Activated CD4-positive, alpha-beta T cell treated with anti-CD3 and anti-CD28 coated beads, Interleukin-2, amount 10 ng/mL, durations not matched to agents 24 days and 14 days (primary cell): ENCODE measurements at regions not wholly inside any gene's neighbourhood (a gene's known extent, or its start where the extent isn't known, plus 50 kb on each side); places are given as distances from the start of the nearest gene placed in this dataset.
"Not testable (repeated sequence)": the region's sequence is repeated elsewhere in the genome, so short reads cannot be mapped to it uniquely, and the experiment has no call there.

ENCODE experiments used
- DNase-seq: peaks from one replicate; pipeline ENCODE4 v3.0.0; 2022
- H3K27ac Mint-ChIP-seq: one replicate; pipeline ENCODE4 v1.8.0; 2022; ENCODE audit warnings: mild to moderate bottlenecking, mixed read lengths
- H3K27me3 Mint-ChIP-seq: one replicate; pipeline ENCODE4 v1.8.0; 2022; ENCODE audit warnings: mixed read lengths
- H3K36me3 Mint-ChIP-seq: one replicate; pipeline ENCODE4 v1.8.0; 2022; ENCODE audit warnings: low read depth, mild to moderate bottlenecking, mixed read lengths
- H3K4me1 Mint-ChIP-seq: one replicate; pipeline ENCODE4 v1.8.0; 2021; ENCODE audit warnings: mixed read lengths
- H3K4me3 Mint-ChIP-seq: one replicate; pipeline ENCODE4 v1.8.0; 2022; ENCODE audit warnings: mild to moderate bottlenecking, moderate library complexity, mixed read lengths
- H3K9me3 Mint-ChIP-seq: one replicate; pipeline ENCODE4 v1.8.0; 2021; ENCODE audit warnings: mixed read lengths
- intact Hi-C: fragments of 100-400 bp; cut with micrococcal nuclease; formaldehyde crosslinking; loops from one replicate; pipeline ENCODE4 v1.15.1; 2023

DNA sequence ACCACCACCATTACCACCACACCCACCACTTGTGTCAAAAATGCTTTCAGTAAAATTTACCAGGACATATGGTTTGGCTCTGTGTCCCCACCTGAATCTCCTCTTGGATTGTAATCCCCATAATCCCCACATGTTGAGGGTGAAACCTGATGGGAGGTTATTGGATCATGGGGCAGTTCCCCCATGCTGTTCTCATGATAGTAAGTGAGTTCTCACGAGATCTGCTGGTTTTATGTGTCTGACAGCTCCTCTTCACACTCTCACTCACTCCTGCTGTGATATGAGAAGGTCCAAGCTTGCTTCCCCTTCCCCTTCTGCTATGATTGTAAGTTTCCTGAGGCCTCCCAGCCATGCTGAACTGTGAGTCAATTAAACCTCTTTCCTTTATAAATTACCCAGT is 176.8 kb upstream of the ERBB4 start:
- H3K27ac Mint-ChIP-seq, H3K4me1 Mint-ChIP-seq, H3K4me3 Mint-ChIP-seq, H3K9me3 Mint-ChIP-seq, DNase-seq, H3K27me3 Mint-ChIP-seq, intact Hi-C loops, H3K36me3 Mint-ChIP-seq: not testable (repeated sequence)

DNA sequence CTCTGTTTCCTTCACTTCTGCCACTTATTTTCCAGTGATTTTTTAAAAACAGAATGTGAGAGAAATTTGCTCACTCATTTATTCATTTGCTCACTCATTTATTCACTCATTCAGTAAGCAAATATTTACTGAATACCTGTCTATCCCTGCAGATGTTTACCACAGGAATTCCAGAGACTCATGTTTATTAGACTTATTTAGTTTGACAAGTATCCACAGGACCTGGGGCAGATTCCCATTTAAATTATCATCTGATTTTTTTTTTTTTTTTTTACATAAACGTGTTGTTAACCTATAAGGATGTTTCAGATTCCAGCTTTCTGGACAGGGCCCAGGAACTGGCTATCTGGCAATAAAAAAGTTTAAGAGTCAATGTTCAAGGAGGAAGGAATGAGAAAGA is 175.1 kb upstream of the ERBB4 start:
- DNase-seq: no peak
- no peaks in the 10 kb centered on the region for H3K27me3 Mint-ChIP-seq
- H3K4me1 Mint-ChIP-seq: no peaks in the 10 kb centered on the region
- no peak overlapping the region for H3K27ac Mint-ChIP-seq
- H3K36me3 Mint-ChIP-seq: no peaks in the 10 kb centered on the region
- no peak overlapping the region for H3K4me3 Mint-ChIP-seq
- intact Hi-C loops: no loop called here
- H3K9me3 Mint-ChIP-seq: no peaks in the 10 kb centered on the region

DNA sequence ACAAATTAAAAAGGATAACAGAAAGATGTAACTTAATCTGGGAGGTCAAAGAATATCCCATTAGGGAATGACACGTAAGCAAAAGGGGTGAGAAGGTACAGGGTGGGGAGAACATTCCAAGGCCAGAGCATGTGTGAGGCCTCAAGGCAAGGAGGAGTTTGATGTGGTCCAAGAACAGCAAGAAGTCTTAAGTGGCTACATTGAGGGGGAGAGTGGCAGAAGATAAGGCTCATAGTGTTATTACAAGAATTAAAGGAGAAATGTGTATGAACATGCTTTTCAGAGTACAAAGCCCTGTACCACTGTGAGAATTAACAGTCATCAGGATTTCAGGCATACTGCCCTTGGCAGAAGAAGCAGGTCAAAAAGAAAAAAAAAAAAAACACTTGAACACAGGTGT is 174.4 kb upstream of the ERBB4 start:
- no peaks in the 10 kb centered on the region for H3K36me3 Mint-ChIP-seq
- H3K4me3 Mint-ChIP-seq: no peak overlapping the region
- intact Hi-C loops: no loop called here
- H3K27ac Mint-ChIP-seq: no peak overlapping the region
- H3K27me3 Mint-ChIP-seq: no peaks in the 10 kb centered on the region
- no peak for DNase-seq
- H3K4me1 Mint-ChIP-seq: no peaks in the 10 kb centered on the region
- no peaks in the 10 kb centered on the region for H3K9me3 Mint-ChIP-seq

DNA sequence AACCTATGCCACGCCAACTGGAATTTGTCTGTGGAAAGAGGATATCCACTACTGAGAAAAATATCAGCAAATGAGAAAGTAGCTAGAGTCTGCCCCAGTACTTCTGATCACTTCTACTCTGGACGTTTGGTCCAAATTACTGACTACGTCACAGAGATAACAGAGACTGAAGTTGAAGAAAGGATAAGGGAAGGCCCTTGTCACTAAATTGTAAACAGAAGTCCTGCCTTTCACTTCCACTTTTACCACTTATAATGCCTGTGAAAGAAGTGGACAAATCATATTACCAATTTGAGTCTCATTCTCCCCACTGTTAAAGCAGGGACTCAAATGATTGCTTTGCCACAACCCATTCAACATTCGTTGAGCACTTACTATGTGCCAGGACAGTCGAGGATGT is 173.9 kb upstream of the ERBB4 start:
- intact Hi-C loops: no loop called here
- H3K4me1 Mint-ChIP-seq: no peaks in the 10 kb centered on the region
- H3K36me3 Mint-ChIP-seq: no peaks in the 10 kb centered on the region
- no peak overlapping the region for H3K4me3 Mint-ChIP-seq
- DNase-seq: no peak
- H3K27me3 Mint-ChIP-seq: no peaks in the 10 kb centered on the region
- no peak overlapping the region for H3K27ac Mint-ChIP-seq
- H3K9me3 Mint-ChIP-seq: no peaks in the 10 kb centered on the region

DNA sequence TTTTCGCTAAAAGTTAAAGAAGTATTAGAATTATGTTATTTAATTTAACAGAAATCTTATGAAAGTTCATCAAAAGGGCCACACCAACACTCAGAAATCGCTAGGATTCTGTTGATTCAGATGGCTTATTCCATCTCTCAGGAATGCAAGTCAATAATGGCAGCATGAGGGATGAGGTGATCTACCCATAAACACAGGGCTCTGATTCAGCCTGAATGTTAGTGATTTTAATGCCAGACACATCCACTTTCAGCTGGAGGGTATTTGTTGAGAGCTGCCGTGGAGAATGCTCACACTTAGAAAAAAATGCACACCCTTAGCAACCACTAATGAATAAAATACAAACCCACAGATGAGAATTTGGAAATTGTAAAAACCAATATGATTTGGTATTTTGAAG is 173.3 kb upstream of the ERBB4 start:
- H3K4me3 Mint-ChIP-seq: no peak overlapping the region

DNA sequence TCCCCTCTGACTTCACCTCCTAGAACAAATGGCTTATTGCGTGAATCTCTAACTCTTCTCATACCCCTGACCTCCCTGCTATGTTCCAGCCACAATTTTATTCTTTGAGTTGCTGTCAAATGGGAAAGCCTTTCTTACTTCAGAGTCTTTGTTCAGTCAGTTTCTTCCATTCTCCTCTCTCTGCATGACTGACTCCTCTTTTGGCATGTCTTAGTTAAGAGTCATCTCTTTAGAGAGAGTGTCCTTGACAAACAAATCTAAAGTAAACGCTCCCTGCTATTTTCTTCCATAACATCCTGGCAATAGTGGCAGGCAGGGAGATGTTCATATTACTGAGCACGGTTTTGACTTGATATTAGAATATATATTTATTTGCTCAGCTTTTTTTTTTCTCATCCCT is 170.7 kb upstream of the ERBB4 start:
- Mint-ChIP-seq H3K27me3 (no peaks in the 10 kb centered on the region), H3K27ac (no peak overlapping the region), H3K4me1 (no peaks in the 10 kb centered on the region), H3K4me3 (no peak overlapping the region), H3K9me3 (no peaks in the 10 kb centered on the region), H3K36me3 (no peaks in the 10 kb centered on the region)
- intact Hi-C loops: no loop called here
- DNase-seq: no peak

More for the DNA sequence above, 173.3 kb upstream of the ERBB4 start:
- Mint-ChIP-seq H3K4me1 (no peaks in the 10 kb centered on the region), H3K27me3 (no peaks in the 10 kb centered on the region), H3K36me3 (no peaks in the 10 kb centered on the region), H3K27ac (no peak overlapping the region), H3K9me3 (no peaks in the 10 kb centered on the region)
- no peak for DNase-seq
- intact Hi-C loops: no loop called here

DNA sequence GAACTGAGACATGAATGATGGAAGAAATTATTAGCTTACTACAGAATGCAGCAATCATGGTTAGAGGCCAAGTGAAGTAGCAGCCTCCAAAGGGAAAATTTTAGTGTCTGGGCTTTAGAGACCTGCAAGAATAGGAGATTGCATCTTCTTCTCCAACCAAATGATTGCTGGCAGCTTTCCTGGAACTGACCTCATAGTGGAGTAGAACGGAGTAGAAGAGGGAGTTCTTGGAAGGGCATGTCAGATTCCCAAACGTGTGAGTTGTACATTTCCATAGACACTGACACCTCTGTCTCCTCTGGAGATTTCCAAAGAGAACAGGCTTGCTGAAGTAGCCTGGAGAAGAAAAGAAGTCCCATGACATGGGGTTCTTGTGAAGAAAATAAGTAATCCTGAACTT is 169.8 kb upstream of the ERBB4 start:
- Mint-ChIP-seq H3K27me3 (no peaks in the 10 kb centered on the region), H3K27ac (no peak overlapping the region), H3K36me3 (no peaks in the 10 kb centered on the region), H3K4me3 (no peak overlapping the region), H3K4me1 (no peaks in the 10 kb centered on the region), H3K9me3 (no peaks in the 10 kb centered on the region)
- intact Hi-C loops: no loop called here
- DNase-seq: no peak

DNA sequence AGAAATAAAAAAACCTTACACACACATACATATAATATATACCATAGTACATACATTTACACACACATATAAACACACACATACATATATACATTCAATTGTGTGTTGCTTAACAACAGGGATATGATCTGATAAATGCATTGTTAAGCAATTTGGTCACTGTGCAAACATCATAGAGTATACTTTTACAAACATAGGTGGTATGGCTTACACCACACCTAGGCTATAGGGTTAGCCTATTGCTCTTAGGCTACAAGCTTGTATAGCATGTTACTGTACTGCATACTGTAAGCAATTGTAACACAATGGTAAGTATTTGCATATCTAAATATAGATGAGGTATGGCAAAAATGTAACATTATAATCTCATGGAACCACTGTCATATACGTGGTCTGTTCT is 156.8 kb upstream of the ERBB4 start:
- H3K27me3 Mint-ChIP-seq: no peaks in the 10 kb centered on the region
- DNase-seq: no peak
- no peaks in the 10 kb centered on the region for H3K9me3 Mint-ChIP-seq
- intact Hi-C loops: no loop called here
- H3K4me1 Mint-ChIP-seq: no peaks in the 10 kb centered on the region
- no peaks in the 10 kb centered on the region for H3K36me3 Mint-ChIP-seq
- H3K27ac Mint-ChIP-seq: no peak overlapping the region
- H3K4me3 Mint-ChIP-seq: no peak overlapping the region

DNA sequence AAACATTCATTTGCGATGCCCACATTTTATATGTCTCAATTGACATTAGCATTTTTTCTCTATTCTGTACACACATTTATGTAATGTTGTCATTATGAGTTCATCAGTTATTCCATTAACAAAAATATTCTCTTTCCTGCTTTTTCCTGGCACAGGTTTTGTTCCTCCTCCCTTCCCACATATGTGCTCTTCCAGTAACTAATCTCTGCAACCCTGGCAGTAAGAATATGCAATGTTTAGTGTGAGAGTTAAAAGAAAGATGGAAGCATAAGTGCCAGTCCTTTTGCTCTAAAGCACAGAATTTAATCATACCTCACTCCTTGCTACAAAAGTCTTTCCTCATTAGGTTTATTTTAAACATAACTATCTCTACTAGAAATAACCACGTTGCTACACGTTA is 155.8 kb upstream of the ERBB4 start:
- H3K27ac Mint-ChIP-seq: no peak overlapping the region
- no peaks in the 10 kb centered on the region for H3K36me3 Mint-ChIP-seq
- H3K9me3 Mint-ChIP-seq: no peaks in the 10 kb centered on the region
- intact Hi-C loops: no loop called here
- no peak overlapping the region for H3K4me3 Mint-ChIP-seq
- H3K4me1 Mint-ChIP-seq: no peaks in the 10 kb centered on the region
- H3K27me3 Mint-ChIP-seq: no peaks in the 10 kb centered on the region
- DNase-seq: no peak

DNA sequence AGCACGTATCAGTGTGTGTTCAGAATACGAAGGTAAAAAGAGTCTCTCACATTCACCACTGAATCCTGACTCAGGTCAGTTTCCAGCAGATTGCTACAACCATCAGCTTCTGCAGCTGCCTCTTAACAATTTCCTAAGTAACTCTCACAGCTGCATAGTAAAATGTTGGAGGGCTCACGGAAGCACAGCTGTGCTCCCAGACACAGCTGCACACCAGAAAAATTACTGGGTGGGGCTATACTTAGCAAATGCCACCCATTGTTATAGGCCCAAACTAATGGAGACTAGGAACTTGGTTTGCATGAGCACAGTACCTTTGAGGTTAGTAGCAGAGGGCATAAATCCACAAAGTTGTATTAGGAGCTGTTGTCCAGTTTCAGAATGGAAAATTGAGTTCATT is 153.9 kb upstream of the ERBB4 start:
- H3K4me1 Mint-ChIP-seq: no peaks in the 10 kb centered on the region
- H3K27ac Mint-ChIP-seq: no peak overlapping the region
- no peaks in the 10 kb centered on the region for H3K36me3 Mint-ChIP-seq
- H3K9me3 Mint-ChIP-seq: no peaks in the 10 kb centered on the region
- no peaks in the 10 kb centered on the region for H3K27me3 Mint-ChIP-seq
- no peak overlapping the region for H3K4me3 Mint-ChIP-seq
- DNase-seq: no peak
- intact Hi-C loops: no loop called here

DNA sequence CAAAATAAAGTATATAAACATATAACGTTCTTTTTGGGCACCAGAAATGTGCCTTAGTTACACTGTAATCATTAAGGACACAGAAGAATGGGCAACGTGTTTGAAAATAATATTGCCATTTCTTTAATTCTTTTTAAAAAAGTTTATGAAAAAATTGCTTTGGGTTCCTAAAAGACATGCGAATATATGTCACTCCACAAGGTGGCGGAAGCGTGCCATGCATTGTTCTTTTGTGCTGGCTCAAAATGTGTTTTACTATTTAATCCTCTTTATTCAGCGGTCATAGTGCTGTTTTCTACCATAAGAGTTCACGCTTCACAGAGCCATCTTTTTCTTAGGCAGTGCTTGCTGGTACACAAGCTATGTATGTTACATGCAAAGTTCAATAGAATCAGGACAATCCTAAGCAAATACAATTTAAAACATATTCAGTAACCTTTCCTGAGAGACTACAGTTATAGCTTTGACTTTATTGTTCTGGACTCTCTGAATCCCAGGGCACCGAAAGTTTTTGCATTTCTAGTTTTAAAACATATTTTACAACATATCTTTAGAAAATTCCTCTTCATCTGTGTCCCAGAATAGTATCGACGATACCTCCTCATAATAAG is 147.8 kb upstream of the ERBB4 start:
- H3K36me3 Mint-ChIP-seq: no peaks in the 10 kb centered on the region
- no peaks in the 10 kb centered on the region for H3K9me3 Mint-ChIP-seq
- intact Hi-C loops: loop anchor here (1.0 to 10.0 kb wide), 4 partner anchors 88 to 561 kb away; no protein-coding TSS in a partner anchor
- H3K4me1 Mint-ChIP-seq: peaks cover 1% of the 10 kb centered on the region
- H3K4me3 Mint-ChIP-seq: no peak overlapping the region
- H3K27me3 Mint-ChIP-seq: no peaks in the 10 kb centered on the region
- DNase-seq: peak; percentile 80
- no peak overlapping the region for H3K27ac Mint-ChIP-seq

DNA sequence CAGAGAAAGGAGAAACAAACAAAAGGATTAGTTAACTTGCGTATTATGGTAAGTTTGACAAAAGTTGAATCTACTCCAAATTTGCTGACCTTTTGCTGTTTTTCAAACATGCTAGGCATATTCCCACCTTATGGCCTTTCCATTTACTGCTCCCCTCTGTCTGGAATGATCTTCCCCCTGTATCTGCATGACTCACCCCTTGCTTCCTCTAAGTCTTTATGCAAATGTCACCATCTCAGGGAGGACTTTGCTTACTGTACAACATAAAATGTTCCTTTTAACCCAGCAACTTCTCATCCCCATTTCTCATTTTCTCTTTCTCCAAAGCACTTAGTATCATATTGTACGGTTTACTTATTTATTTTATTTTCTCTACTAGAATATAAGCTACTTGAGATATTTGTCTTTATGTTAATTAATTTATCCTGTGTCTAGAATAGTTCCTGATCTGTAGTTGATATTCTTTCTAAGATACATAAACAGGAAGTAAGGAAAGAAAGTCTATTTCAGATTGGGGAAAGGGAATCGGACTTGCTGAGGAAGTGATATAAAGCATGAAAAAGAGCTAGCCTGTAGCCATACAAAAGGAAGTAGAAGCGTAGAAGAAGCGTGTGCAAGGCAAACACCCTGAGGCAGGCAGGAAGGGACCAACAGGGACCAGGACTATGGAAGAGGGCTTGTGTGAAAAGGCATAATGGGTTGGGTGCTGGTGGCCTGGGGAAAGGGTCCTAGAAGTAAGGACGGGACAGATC is 144.9 kb upstream of the ERBB4 start:
- DNase-seq: no peak
- H3K9me3 Mint-ChIP-seq: no peaks in the 10 kb centered on the region
- H3K27ac Mint-ChIP-seq: no peak overlapping the region
- H3K4me1 Mint-ChIP-seq: peaks cover 1% of the 10 kb centered on the region
- no peaks in the 10 kb centered on the region for H3K27me3 Mint-ChIP-seq
- H3K36me3 Mint-ChIP-seq: no peaks in the 10 kb centered on the region
- intact Hi-C loops: loop anchor here (10.0 kb wide), 1 partner anchor 91 kb away; no protein-coding TSS in a partner anchor
- no peak overlapping the region for H3K4me3 Mint-ChIP-seq

DNA sequence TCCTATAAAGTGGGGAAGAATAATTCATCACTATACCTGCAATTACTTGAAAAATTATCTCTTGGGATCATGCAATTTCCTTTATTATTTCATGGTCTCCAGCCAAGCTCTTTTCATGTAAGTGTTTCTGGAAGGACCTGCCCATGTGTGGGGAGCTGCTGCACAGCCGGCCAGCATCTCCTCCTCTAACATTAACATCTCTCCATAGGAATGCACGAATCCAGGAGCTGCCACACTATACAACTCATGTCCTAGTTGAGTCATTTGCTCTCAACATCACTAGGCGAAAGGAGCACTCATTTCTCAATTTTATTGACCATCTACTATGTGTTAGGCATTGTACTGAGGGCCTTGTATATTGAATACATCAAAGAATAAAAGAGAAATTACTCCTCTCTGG is 144.3 kb upstream of the ERBB4 start:
- Mint-ChIP-seq H3K27ac (no peak overlapping the region), H3K4me3 (no peak overlapping the region), H3K4me1 (peaks cover 1% of the 10 kb centered on the region), H3K36me3 (no peaks in the 10 kb centered on the region), H3K9me3 (no peaks in the 10 kb centered on the region), H3K27me3 (no peaks in the 10 kb centered on the region)
- intact Hi-C loops: loop anchor here (10.0 kb wide), 1 partner anchor 92 kb away; no protein-coding TSS in a partner anchor
- no peak for DNase-seq

DNA sequence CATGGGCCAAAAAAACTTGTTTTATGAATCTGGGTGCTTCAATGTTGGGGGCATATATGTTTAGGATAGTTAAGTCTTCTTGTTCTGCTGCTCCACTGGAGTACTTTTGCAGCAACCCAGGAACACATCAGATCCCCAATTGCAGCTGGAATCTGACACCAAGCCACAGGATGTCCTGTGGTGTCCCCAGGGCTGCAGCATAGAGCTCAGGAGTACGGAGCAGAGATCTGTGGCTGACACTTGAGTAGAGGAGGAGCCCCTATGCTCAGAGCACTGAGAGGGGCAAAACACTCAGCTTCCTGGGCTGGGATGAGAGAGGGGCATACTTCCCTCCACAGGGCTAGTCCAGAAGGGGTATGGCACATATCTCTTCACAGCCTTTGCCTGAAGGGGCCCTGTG is 138.9 kb upstream of the ERBB4 start:
- Mint-ChIP-seq H3K4me3 (no peak overlapping the region), H3K4me1 (no peaks in the 10 kb centered on the region), H3K27ac (no peak overlapping the region), H3K27me3 (no peaks in the 10 kb centered on the region), H3K9me3 (no peaks in the 10 kb centered on the region), H3K36me3 (no peaks in the 10 kb centered on the region)
- intact Hi-C loops: no loop called here
- DNase-seq: no peak

DNA sequence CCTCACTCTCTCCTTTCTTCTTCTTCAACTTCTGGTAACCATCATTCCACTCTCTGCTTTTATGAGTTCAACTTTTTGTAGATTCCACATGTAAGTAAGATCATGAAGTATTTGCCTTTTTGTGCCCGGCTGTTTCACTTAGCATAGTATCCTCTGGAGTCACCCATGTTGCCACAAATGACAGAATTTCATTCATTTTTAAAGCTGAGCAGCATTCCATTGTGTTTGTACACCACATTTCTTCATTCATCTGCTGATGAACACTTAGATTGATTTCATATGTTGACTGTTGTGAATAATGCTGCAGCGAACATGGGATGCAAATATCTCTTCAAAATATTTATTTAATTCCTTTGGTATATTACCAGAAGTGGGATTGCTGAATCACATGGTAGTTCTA is 133.6 kb upstream of the ERBB4 start:
- Mint-ChIP-seq H3K27ac (no peak overlapping the region), H3K27me3 (no peaks in the 10 kb centered on the region), H3K9me3 (no peaks in the 10 kb centered on the region), H3K4me1 (no peaks in the 10 kb centered on the region), H3K4me3 (no peak overlapping the region), H3K36me3 (no peaks in the 10 kb centered on the region)
- intact Hi-C loops: no loop called here
- no peak for DNase-seq
